Breast epithelium (tissue), 4 donors: ENCODE measurements at regions not wholly inside any gene's neighbourhood (a gene's known extent, or its start where the extent isn't known, plus 50 kb on each side); places are given as distances from the start of the nearest gene placed in this dataset.
"Not testable (repeated sequence)": the region's sequence is repeated elsewhere in the genome, so short reads cannot be mapped to it uniquely, and the experiment has no call there.

ENCODE experiments used
- DNase-seq, 2 donors: peaks; one replicate each; pipeline ENCODE4 v3.0.0-alpha.2; 2019; ENCODE audit warnings: low spot score in 2 of 2
- H3K27ac ChIP-seq, 2 donors: fragments of 200-600 bp; sonication (generic) in 1 of 2; one replicate each; pipeline ENCODE4 v1.5.1; 2016 to 2019; ENCODE audit warnings: mild to moderate bottlenecking in 1 of 2
- H3K27me3 ChIP-seq, 2 donors: fragments of 200-600 bp; sonication (generic) in 1 of 2; one replicate each; pipeline versions ENCODE4 v1.5.1 to v1.6.0; 2017 to 2019; ENCODE audit warnings: control low read depth in 1 of 2, mild to moderate bottlenecking in 1 of 2
- H3K36me3 ChIP-seq: fragments of 200-600 bp; one replicate; pipeline ENCODE4 v1.5.1; 2019
- H3K4me1 ChIP-seq, 2 donors: fragments of 200-600 bp; sonication (generic); one replicate each; pipeline ENCODE4 v1.5.1; 2016 to 2019; ENCODE audit warnings: control low read depth in 1 of 2
- H3K4me3 ChIP-seq, 3 donors: fragments of 200-600 bp; sonication (generic); 1 replicate in 2 of 3; 2 replicates in 1 of 3; pipeline ENCODE4 v1.5.1; 2016 to 2019; ENCODE audit warnings: mild to moderate bottlenecking in 3 of 3, moderate library complexity in 2 of 3
- H3K9me3 ChIP-seq, 2 donors: fragments of 200-600 bp; sonication (generic) in 1 of 2; one replicate each; pipeline ENCODE4 v1.5.1; 2016 to 2019; ENCODE audit warnings: control low read depth in 1 of 2
- CTCF ChIP-seq, 3 donors: fragments of 450-650 bp; IDR thresholded peaks; one replicate each; pipeline ENCODE4 v1.5.1; 2016 to 2017; ENCODE audit warnings: antibody characterized with exemption in 3 of 3, mild to moderate bottlenecking in 3 of 3, moderate library complexity in 3 of 3
- POLR2A ChIP-seq: fragments of 450-650 bp; IDR thresholded peaks from one replicate; pipeline ENCODE4 v1.6.1; 2016; ENCODE audit warnings: antibody characterized with exemption, mild to moderate bottlenecking, moderate library complexity
- POLR2AphosphoS5 ChIP-seq, 3 donors: sonication (generic); formaldehyde crosslinking; IDR thresholded peaks; one replicate each; pipeline ENCODE4 v1.6.1; 2017; ENCODE audit warnings: antibody characterized with exemption in 3 of 3
- intact Hi-C: fragments of 100-400 bp; cut with DNase I; formaldehyde crosslinking; loops from one replicate; pipeline ENCODE4 v1.15.1; 2023; ENCODE audit warnings: low total_unique reads

GRCh38 chr5:163867324-163867723, 361.9 kb downstream of the MAT2B start:
- TF ChIP-seq CTCF (IDR thresholded peaks at IDR 0.05) (no peak), POLR2AphosphoS5 (IDR thresholded peaks at IDR 0.05) (no peak), POLR2A (no peak)
- Histone ChIP-seq H3K27me3 (no peaks in the 10 kb centered on the region), H3K36me3 (no peaks in the 10 kb centered on the region), H3K4me3 (no peak overlapping the region), H3K4me1 (no peaks in the 10 kb centered on the region), H3K27ac (no peak overlapping the region), H3K9me3 (no peaks in the 10 kb centered on the region)
- no peak for DNase-seq
- intact Hi-C loops = no loop called here

DNA sequence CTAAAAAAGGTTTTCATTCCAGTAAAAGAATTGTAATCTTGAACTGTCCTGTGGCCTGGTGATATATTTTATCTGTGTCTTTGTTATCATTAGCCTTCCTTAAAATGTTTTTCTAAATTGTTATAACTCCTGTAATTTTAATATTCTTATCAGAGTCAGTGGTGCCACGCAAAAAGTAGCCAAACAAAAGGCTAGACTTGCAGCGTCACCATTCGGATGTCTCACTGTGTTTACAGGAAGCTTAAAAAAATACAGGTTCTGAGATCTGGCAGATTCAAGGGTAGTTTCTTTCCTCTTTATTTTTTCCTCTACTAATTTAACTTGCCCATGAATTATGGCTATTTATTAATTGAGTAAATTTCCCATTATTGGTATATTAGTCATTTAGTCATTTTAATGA, 362.3 kb downstream of the MAT2B start:
- Histone ChIP-seq H3K27ac (no peak overlapping the region), H3K36me3 (no peaks in the 10 kb centered on the region), H3K9me3 (no peaks in the 10 kb centered on the region), H3K4me1 (no peaks in the 10 kb centered on the region), H3K4me3 (no peak overlapping the region), H3K27me3 (no peaks in the 10 kb centered on the region)
- intact Hi-C loops = no loop called here
- DNase-seq = no peak
- TF ChIP-seq POLR2AphosphoS5 (IDR thresholded peaks at IDR 0.05) (no peak), POLR2A (no peak), CTCF (IDR thresholded peaks at IDR 0.05) (no peak)

- Histone ChIP-seq H3K4me3 (no peak overlapping the region), H3K36me3 (no peaks in the 10 kb centered on the region), H3K4me1 (no peaks in the 10 kb centered on the region), H3K9me3 (no peaks in the 10 kb centered on the region), H3K27ac (no peak overlapping the region), H3K27me3 (no peaks in the 10 kb centered on the region)
- no peak for TF ChIP-seq CTCF (IDR thresholded peaks at IDR 0.05)
- TF ChIP-seq POLR2AphosphoS5 (IDR thresholded peaks at IDR 0.05) = no peak
- TF ChIP-seq POLR2A = no peak
- intact Hi-C loops = no loop called here
- DNase-seq = no peak
Observed at GRCh38 chr5:163869581-163869980, 364.2 kb downstream of the MAT2B start.

DNA sequence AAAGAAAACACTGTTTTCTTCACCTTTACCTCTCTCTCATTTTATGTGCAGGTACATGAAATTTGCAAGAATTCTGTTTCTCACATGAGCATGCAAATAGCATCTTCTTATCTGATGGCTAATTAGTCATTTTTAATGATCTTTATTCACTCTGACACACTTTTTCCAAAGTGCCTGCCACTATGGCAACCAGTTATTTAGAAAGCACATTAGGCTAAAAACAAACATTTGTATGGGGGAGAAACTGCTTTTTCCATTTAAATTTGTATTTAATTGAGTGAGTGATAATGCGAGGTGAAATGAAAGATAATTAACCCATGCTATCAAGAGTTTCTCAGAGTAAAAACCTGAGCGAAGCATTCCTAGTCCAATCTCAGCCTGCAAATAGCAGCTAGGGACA, 365.0 kb downstream of the MAT2B start:
- Histone ChIP-seq H3K9me3 (no peaks in the 10 kb centered on the region), H3K4me1 (no peaks in the 10 kb centered on the region), H3K27me3 (no peaks in the 10 kb centered on the region), H3K27ac (no peak overlapping the region), H3K36me3 (no peaks in the 10 kb centered on the region), H3K4me3 (no peak overlapping the region)
- intact Hi-C loops = no loop called here
- no peak for TF ChIP-seq POLR2A
- no peak for TF ChIP-seq CTCF (IDR thresholded peaks at IDR 0.05)
- TF ChIP-seq POLR2AphosphoS5 (IDR thresholded peaks at IDR 0.05) = no peak
- DNase-seq = no peak

- Histone ChIP-seq H3K4me1 (no peaks in the 10 kb centered on the region), H3K27me3 (no peaks in the 10 kb centered on the region), H3K27ac (no peak overlapping the region), H3K4me3 (no peak overlapping the region), H3K9me3 (no peaks in the 10 kb centered on the region), H3K36me3 (no peaks in the 10 kb centered on the region)
- no peak for DNase-seq
- TF ChIP-seq POLR2AphosphoS5 (IDR thresholded peaks at IDR 0.05) (no peak), POLR2A (no peak), CTCF (IDR thresholded peaks at IDR 0.05) (no peak)
- intact Hi-C loops = no loop called here
Observed at GRCh38 chr5:163874431-163874830, 369.0 kb downstream of the MAT2B start.

GRCh38 chr5:163874912-163875311, 369.5 kb downstream of the MAT2B start:
- H3K27me3 ChIP-seq, H3K4me3 ChIP-seq, H3K4me1 ChIP-seq, DNase-seq, H3K9me3 ChIP-seq, H3K36me3 ChIP-seq, H3K27ac ChIP-seq, intact Hi-C loops: not testable (repeated sequence)
